ENCODE measurements at regions not wholly inside any gene's neighbourhood (a gene's known extent, or its start where the extent isn't known, plus 50 kb on each side); places are given as distances from the start of the nearest gene placed in this dataset.

DNA sequence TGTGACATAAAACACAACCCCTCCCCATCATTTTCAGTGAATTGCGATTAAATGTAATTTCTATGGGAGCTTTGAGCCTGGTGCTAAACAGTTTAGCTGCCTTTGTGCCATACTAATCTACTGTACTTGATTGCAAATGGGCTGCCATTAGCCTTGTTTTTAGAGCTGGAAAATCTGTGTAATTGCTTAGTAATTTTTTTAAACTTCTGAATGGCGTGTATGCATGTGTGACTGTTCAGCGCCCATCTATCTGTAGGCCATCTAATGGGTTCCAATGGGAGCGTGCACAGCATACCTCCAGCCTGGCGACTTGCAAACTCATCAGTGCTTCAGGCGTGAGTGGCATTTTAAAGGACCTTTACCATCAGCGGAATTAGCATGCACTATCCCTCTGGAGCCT lies 142.7 kb upstream of the KIRREL3 start:
- DNase-seq (ENCODE audit: low read depth, low spot score) = no peak
- TF ChIP-seq YY1 (IDR thresholded peaks at IDR 0.05; ENCODE audit: insufficient read depth, insufficient read length) (no peak), ZNF274 (IDR thresholded peaks at IDR 0.05; ENCODE audit: low read depth, low read length) (no peak), SUZ12 (IDR thresholded peaks at IDR 0.05; ENCODE audit: extremely low read depth, insufficient read depth, insufficient read length) (no peak)
- H3K9ac ChIP-seq (ENCODE audit: insufficient read length, low read depth) = no peak overlapping the region
- no peaks in the 10 kb centered on the region for H3K27me3 ChIP-seq (ENCODE audit: insufficient read depth, insufficient read length)
- no peak overlapping the region for H3K4me3 ChIP-seq (ENCODE audit: insufficient read length, low read depth)
- no peaks in the 10 kb centered on the region for H3K9me3 ChIP-seq (ENCODE audit: insufficient read depth, low read length)
- no peaks in the 10 kb centered on the region for H3K36me3 ChIP-seq (ENCODE audit: insufficient read depth, insufficient read length, low read length)
- H3K4me1 ChIP-seq (ENCODE audit: insufficient read depth, insufficient read length) = no peaks in the 10 kb centered on the region

- Histone ChIP-seq H3K4me3 (ENCODE audit: insufficient read length, low read depth) (no peak overlapping the region), H3K9ac (ENCODE audit: insufficient read length, low read depth) (no peak overlapping the region), H3K27me3 (ENCODE audit: insufficient read depth, insufficient read length) (no peaks in the 10 kb centered on the region), H3K4me1 (ENCODE audit: insufficient read depth, insufficient read length) (no peaks in the 10 kb centered on the region), H3K9me3 (ENCODE audit: insufficient read depth, low read length) (no peaks in the 10 kb centered on the region), H3K36me3 (ENCODE audit: insufficient read depth, insufficient read length, low read length) (no peaks in the 10 kb centered on the region)
- DNase-seq (ENCODE audit: low read depth, low spot score) = no peak
- no peak for TF ChIP-seq ZNF274 (IDR thresholded peaks at IDR 0.05; ENCODE audit: low read depth, low read length)
- no peak for TF ChIP-seq YY1 (IDR thresholded peaks at IDR 0.05; ENCODE audit: insufficient read depth, insufficient read length)
- no peak for TF ChIP-seq SUZ12 (IDR thresholded peaks at IDR 0.05; ENCODE audit: extremely low read depth, insufficient read depth, insufficient read length)
Measured at GRCh38 chr11:127138613-127139012, 138.0 kb upstream of the KIRREL3 start.

DNA sequence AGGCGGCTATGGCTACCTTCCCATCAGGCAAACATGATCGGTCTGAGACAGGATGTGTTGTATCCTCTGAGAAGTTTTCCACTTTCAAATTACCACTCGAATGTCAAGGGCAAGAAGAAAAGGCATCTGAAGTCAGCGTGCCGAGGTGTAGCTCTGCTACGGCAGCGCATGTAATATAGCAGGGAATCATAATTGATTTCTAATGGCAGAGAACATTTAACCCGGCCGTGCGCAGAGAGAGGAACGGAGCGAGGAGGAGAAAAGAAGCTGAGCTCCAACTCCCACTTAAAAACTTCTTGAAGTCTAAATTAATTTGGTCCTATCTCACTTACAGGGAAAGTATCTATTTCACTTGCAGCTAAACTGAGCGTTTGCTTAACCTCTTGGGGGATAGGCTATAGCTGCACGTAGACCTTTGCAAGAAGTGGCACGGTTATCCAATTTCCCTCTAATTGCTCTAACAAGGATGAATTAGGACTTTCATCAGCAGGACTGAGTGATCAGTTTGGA lies 137.3 kb upstream of the KIRREL3 start:
- DNase-seq (ENCODE audit: low read depth, low spot score) = no peak
- Histone ChIP-seq H3K4me1 (ENCODE audit: insufficient read depth, insufficient read length) (no peaks in the 10 kb centered on the region), H3K27me3 (ENCODE audit: insufficient read depth, insufficient read length) (no peaks in the 10 kb centered on the region), H3K9ac (ENCODE audit: insufficient read length, low read depth) (no peak overlapping the region), H3K9me3 (ENCODE audit: insufficient read depth, low read length) (no peaks in the 10 kb centered on the region), H3K36me3 (ENCODE audit: insufficient read depth, insufficient read length, low read length) (no peaks in the 10 kb centered on the region), H3K4me3 (ENCODE audit: insufficient read length, low read depth) (no peak overlapping the region)
- TF ChIP-seq SUZ12 (IDR thresholded peaks at IDR 0.05; ENCODE audit: extremely low read depth, insufficient read depth, insufficient read length) (no peak), ZNF274 (IDR thresholded peaks at IDR 0.05; ENCODE audit: low read depth, low read length) (no peak), YY1 (IDR thresholded peaks at IDR 0.05; ENCODE audit: insufficient read depth, insufficient read length) (no peak)

DNA sequence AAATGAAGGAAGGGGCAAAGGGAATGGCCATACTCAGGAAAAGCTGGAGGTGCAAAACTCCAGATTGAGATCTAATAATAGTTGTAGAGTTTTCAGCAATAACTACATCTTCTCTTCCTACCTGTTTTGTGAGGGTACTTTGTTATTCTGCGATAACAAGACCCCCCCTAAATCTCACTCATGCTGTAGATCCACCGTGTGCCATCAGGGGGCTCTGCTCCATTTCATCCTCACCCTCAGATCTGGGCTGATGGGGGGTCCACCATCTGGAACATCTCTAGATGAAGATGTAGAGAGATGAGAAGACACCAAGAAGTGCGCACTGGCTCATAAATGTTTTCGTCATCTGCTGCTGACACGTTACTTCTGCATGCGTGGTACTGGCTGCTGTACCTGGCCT lies 135.9 kb upstream of the KIRREL3 start:
- no peaks in the 10 kb centered on the region for H3K27me3 ChIP-seq (ENCODE audit: insufficient read depth, insufficient read length)
- no peaks in the 10 kb centered on the region for H3K9me3 ChIP-seq (ENCODE audit: insufficient read depth, low read length)
- no peaks in the 10 kb centered on the region for H3K4me1 ChIP-seq (ENCODE audit: insufficient read depth, insufficient read length)
- H3K9ac ChIP-seq (ENCODE audit: insufficient read length, low read depth) = no peak overlapping the region
- H3K4me3 ChIP-seq (ENCODE audit: insufficient read length, low read depth) = no peak overlapping the region
- TF ChIP-seq ZNF274 (IDR thresholded peaks at IDR 0.05; ENCODE audit: low read depth, low read length) (no peak), SUZ12 (IDR thresholded peaks at IDR 0.05; ENCODE audit: extremely low read depth, insufficient read depth, insufficient read length) (no peak), YY1 (IDR thresholded peaks at IDR 0.05; ENCODE audit: insufficient read depth, insufficient read length) (no peak)
- no peaks in the 10 kb centered on the region for H3K36me3 ChIP-seq (ENCODE audit: insufficient read depth, insufficient read length, low read length)
- no peak for DNase-seq (ENCODE audit: low read depth, low spot score)

GRCh38 chr11:127135256-127135655 lies 134.7 kb upstream of the KIRREL3 start:
- Histone ChIP-seq H3K4me1 (ENCODE audit: insufficient read depth, insufficient read length) (no peaks in the 10 kb centered on the region), H3K27me3 (ENCODE audit: insufficient read depth, insufficient read length) (no peaks in the 10 kb centered on the region), H3K36me3 (ENCODE audit: insufficient read depth, insufficient read length, low read length) (no peaks in the 10 kb centered on the region), H3K4me3 (ENCODE audit: insufficient read length, low read depth) (no peak overlapping the region), H3K9ac (ENCODE audit: insufficient read length, low read depth) (no peak overlapping the region), H3K9me3 (ENCODE audit: insufficient read depth, low read length) (no peaks in the 10 kb centered on the region)
- TF ChIP-seq YY1 (IDR thresholded peaks at IDR 0.05; ENCODE audit: insufficient read depth, insufficient read length) = no peak
- TF ChIP-seq ZNF274 (IDR thresholded peaks at IDR 0.05; ENCODE audit: low read depth, low read length) = no peak
- no peak for TF ChIP-seq SUZ12 (IDR thresholded peaks at IDR 0.05; ENCODE audit: extremely low read depth, insufficient read depth, insufficient read length)
- DNase-seq (ENCODE audit: low read depth, low spot score) = no peak

DNA sequence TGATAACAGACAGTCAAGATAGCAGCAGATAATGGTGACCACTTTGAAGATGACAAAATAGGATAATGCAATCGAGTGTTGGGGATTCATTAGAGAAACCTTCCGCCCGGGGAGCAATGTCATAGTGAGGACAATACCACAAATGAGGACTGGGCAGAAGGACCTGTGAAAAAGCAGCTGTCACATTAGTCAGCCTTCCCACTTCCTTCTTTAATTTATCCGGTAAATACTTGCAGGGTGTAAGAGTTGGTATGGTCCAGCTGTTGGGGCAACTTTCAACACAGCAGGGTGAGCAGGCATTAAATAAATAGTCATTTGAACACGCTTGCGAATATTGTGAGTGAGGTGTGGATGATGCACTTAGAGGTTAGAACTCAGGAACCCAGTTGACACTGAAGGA lies 132.5 kb upstream of the KIRREL3 start:
- no peaks in the 10 kb centered on the region for H3K27me3 ChIP-seq (ENCODE audit: insufficient read depth, insufficient read length)
- no peaks in the 10 kb centered on the region for H3K36me3 ChIP-seq (ENCODE audit: insufficient read depth, insufficient read length, low read length)
- H3K9me3 ChIP-seq (ENCODE audit: insufficient read depth, low read length) = no peaks in the 10 kb centered on the region
- H3K9ac ChIP-seq (ENCODE audit: insufficient read length, low read depth) = no peak overlapping the region
- TF ChIP-seq SUZ12 (IDR thresholded peaks at IDR 0.05; ENCODE audit: extremely low read depth, insufficient read depth, insufficient read length) = no peak
- no peak for TF ChIP-seq ZNF274 (IDR thresholded peaks at IDR 0.05; ENCODE audit: low read depth, low read length)
- no peak for TF ChIP-seq YY1 (IDR thresholded peaks at IDR 0.05; ENCODE audit: insufficient read depth, insufficient read length)
- no peak for DNase-seq (ENCODE audit: low read depth, low spot score)
- no peak overlapping the region for H3K4me3 ChIP-seq (ENCODE audit: insufficient read length, low read depth)
- no peaks in the 10 kb centered on the region for H3K4me1 ChIP-seq (ENCODE audit: insufficient read depth, insufficient read length)

- TF ChIP-seq SUZ12 (IDR thresholded peaks at IDR 0.05; ENCODE audit: extremely low read depth, insufficient read depth, insufficient read length) (no peak), YY1 (IDR thresholded peaks at IDR 0.05; ENCODE audit: insufficient read depth, insufficient read length) (no peak), ZNF274 (IDR thresholded peaks at IDR 0.05; ENCODE audit: low read depth, low read length) (no peak)
- no peaks in the 10 kb centered on the region for H3K27me3 ChIP-seq (ENCODE audit: insufficient read depth, insufficient read length)
- no peak overlapping the region for H3K9ac ChIP-seq (ENCODE audit: insufficient read length, low read depth)
- DNase-seq (ENCODE audit: low read depth, low spot score) = no peak
- H3K4me3 ChIP-seq (ENCODE audit: insufficient read length, low read depth) = no peak overlapping the region
- H3K4me1 ChIP-seq (ENCODE audit: insufficient read depth, insufficient read length) = no peaks in the 10 kb centered on the region
- H3K9me3 ChIP-seq (ENCODE audit: insufficient read depth, low read length) = no peaks in the 10 kb centered on the region
- H3K36me3 ChIP-seq (ENCODE audit: insufficient read depth, insufficient read length, low read length) = no peaks in the 10 kb centered on the region
Measured at GRCh38 chr11:127130321-127130720, 129.8 kb upstream of the KIRREL3 start.
